Upper lobe of right lung (tissue), 1 donor: ENCODE measurements at regions not wholly inside any gene's neighbourhood (a gene's known extent, or its start where the extent isn't known, plus 50 kb on each side); places are given as distances from the start of the nearest gene placed in this dataset.

ENCODE experiments used
- ATAC-seq: fragments of 200-7000 bp; cut with Tn5 transposase; one replicate; pipeline ENCODE4 v1.9.1; 2020; ENCODE audit warnings: mild to moderate bottlenecking, moderate library complexity
- DNase-seq: peaks from one replicate; pipeline ENCODE4 v3.0.0-alpha.2; 2020
- H3K27ac ChIP-seq: fragments of 200-600 bp; one replicate; pipeline ENCODE4 v1.8.0; 2022
- H3K27me3 ChIP-seq: fragments of 200-600 bp; one replicate; pipeline ENCODE4 v1.8.0; 2022; ENCODE audit warnings: mild to moderate bottlenecking
- H3K36me3 ChIP-seq: fragments of 200-600 bp; one replicate; pipeline ENCODE4 v1.8.0; 2022
- H3K4me1 ChIP-seq: fragments of 200-600 bp; one replicate; pipeline ENCODE4 v1.8.0; 2022
- H3K4me3 ChIP-seq: fragments of 200-600 bp; one replicate; pipeline ENCODE4 v1.8.0; 2022; ENCODE audit warnings: mild to moderate bottlenecking
- H3K9me3 ChIP-seq: fragments of 200-600 bp; one replicate; pipeline ENCODE4 v1.8.0; 2022
- CTCF ChIP-seq: fragments of 200-600 bp; IDR thresholded peaks from one replicate; pipeline ENCODE4 v1.8.0; 2022; ENCODE audit warnings: antibody characterized with exemption
- intact Hi-C: fragments of 100-400 bp; cut with DNase I; formaldehyde crosslinking; loops from one replicate; pipeline ENCODE4 v1.11.0; 2022
- donor health status: DM: no; HTN: yes; CAD: no; lungs with severe emphysema.

GRCh38 chr2:83063511-83063910 lies 1395.6 kb downstream of the SUCLG1 start:
- Histone ChIP-seq H3K27me3 (no peaks in the 10 kb centered on the region), H3K36me3 (no peaks in the 10 kb centered on the region), H3K4me1 (no peaks in the 10 kb centered on the region), H3K27ac (no peak overlapping the region), H3K9me3 (no peaks in the 10 kb centered on the region), H3K4me3 (no peak overlapping the region)
- no peak for ATAC-seq
- intact Hi-C loops = no loop called here
- DNase-seq = no peak
- TF ChIP-seq CTCF = no peak

GRCh38 chr2:83058683-83059082 lies 1400.4 kb downstream of the SUCLG1 start:
- H3K4me1 ChIP-seq = no peaks in the 10 kb centered on the region
- intact Hi-C loops = no loop called here
- no peaks in the 10 kb centered on the region for H3K27me3 ChIP-seq
- H3K9me3 ChIP-seq = no peaks in the 10 kb centered on the region
- no peak overlapping the region for H3K27ac ChIP-seq
- no peak for TF ChIP-seq CTCF
- H3K36me3 ChIP-seq = no peaks in the 10 kb centered on the region
- ATAC-seq (no peak), DNase-seq (no peak)
- H3K4me3 ChIP-seq = no peak overlapping the region

- H3K27me3 ChIP-seq = no peaks in the 10 kb centered on the region
- H3K9me3 ChIP-seq = no peaks in the 10 kb centered on the region
- intact Hi-C loops = no loop called here
- no peaks in the 10 kb centered on the region for H3K36me3 ChIP-seq
- H3K27ac ChIP-seq = no peak overlapping the region
- ATAC-seq (no peak), DNase-seq (no peak)
- no peak overlapping the region for H3K4me3 ChIP-seq
- TF ChIP-seq CTCF = no peak
- H3K4me1 ChIP-seq = no peaks in the 10 kb centered on the region
These were observed 1403.6 kb downstream of the SUCLG1 start for GRCh38 chr2:83055376-83056010.

GRCh38 chr2:83054751-83055150 lies 1404.3 kb downstream of the SUCLG1 start:
- Histone ChIP-seq H3K36me3 (no peaks in the 10 kb centered on the region), H3K27ac (no peak overlapping the region)
- TF ChIP-seq CTCF = no peak

GRCh38 chr2:83051538-83052170 lies 1407.4 kb downstream of the SUCLG1 start:
- no peak overlapping the region for H3K27ac ChIP-seq
- no peak overlapping the region for H3K4me3 ChIP-seq
- H3K9me3 ChIP-seq = no peaks in the 10 kb centered on the region
- intact Hi-C loops = no loop called here
- DNase-seq (no peak), ATAC-seq (no peak)
- no peak for TF ChIP-seq CTCF
- no peaks in the 10 kb centered on the region for H3K27me3 ChIP-seq
- no peaks in the 10 kb centered on the region for H3K36me3 ChIP-seq
- H3K4me1 ChIP-seq = no peaks in the 10 kb centered on the region

More at GRCh38 chr2:83054751-83055150, 1404.3 kb downstream of the SUCLG1 start:
- intact Hi-C loops = no loop called here
- DNase-seq (no peak), ATAC-seq (no peak)
- Histone ChIP-seq H3K4me1 (no peaks in the 10 kb centered on the region), H3K27me3 (no peaks in the 10 kb centered on the region), H3K9me3 (no peaks in the 10 kb centered on the region), H3K4me3 (no peak overlapping the region)
